ENCODE measurements at regions not wholly inside any gene's neighbourhood (a gene's known extent, or its start where the extent isn't known, plus 50 kb on each side); places are given as distances from the start of the nearest gene placed in this dataset.
"Not testable (repeated sequence)": the region's sequence is repeated elsewhere in the genome, so short reads cannot be mapped to it uniquely, and the experiment has no call there.

GRCh38 chr1:146826957-146827356 is 111.2 kb upstream of the NBPF12 start:
- H3K36me3 ChIP-seq (ENCODE audit: control insufficient read depth, insufficient read depth, low read length); H3K9me3 ChIP-seq (ENCODE audit: control insufficient read depth, low read length); H3K4me1 ChIP-seq (ENCODE audit: control insufficient read depth, insufficient read depth, low read length); H3K4me1 Mint-ChIP-seq; H3K9ac ChIP-seq (ENCODE audit: extremely low read depth, low read length, poor library complexity, severe bottlenecking); H3K4me3 Mint-ChIP-seq; DNase-seq; H3K4me3 ChIP-seq (ENCODE audit: low read length); H3K27ac Mint-ChIP-seq; H3K27me3 Mint-ChIP-seq (ENCODE audit: insufficient read depth); H3K27me3 ChIP-seq (ENCODE audit: control insufficient read depth, insufficient read depth, low read length, poor library complexity, severe bottlenecking); H3K9me3 Mint-ChIP-seq; H3K27ac ChIP-seq (ENCODE audit: low read depth, low read length); H3K36me3 Mint-ChIP-seq (ENCODE audit: low read depth): not testable (repeated sequence)
- no CpG with 5 or more reads among the region's 1 CpG for WGBS, 2 experiments (ENCODE audit: insufficient coverage in 1 of 2, insufficient read length in 1 of 2)

GRCh38 chr1:146794236-146794635 is 143.9 kb upstream of the NBPF12 start:
- DNase-seq; H3K36me3 ChIP-seq (ENCODE audit: control insufficient read depth, insufficient read depth, low read length); H3K27ac Mint-ChIP-seq; H3K4me3 Mint-ChIP-seq; H3K27ac ChIP-seq (ENCODE audit: low read depth, low read length); H3K9ac ChIP-seq (ENCODE audit: extremely low read depth, low read length, poor library complexity, severe bottlenecking); H3K4me3 ChIP-seq (ENCODE audit: low read length); H3K4me1 ChIP-seq (ENCODE audit: control insufficient read depth, insufficient read depth, low read length); H3K4me1 Mint-ChIP-seq; H3K36me3 Mint-ChIP-seq (ENCODE audit: low read depth); H3K27me3 ChIP-seq (ENCODE audit: control insufficient read depth, insufficient read depth, low read length, poor library complexity, severe bottlenecking); H3K9me3 Mint-ChIP-seq; H3K27me3 Mint-ChIP-seq (ENCODE audit: insufficient read depth); H3K9me3 ChIP-seq (ENCODE audit: control insufficient read depth, low read length): not testable (repeated sequence)
- WGBS, 2 experiments (ENCODE audit: insufficient coverage in 1 of 2, insufficient read length in 1 of 2), result 93 to 98% methylated on average over 11 to 15 of the region's 19 CpGs

- not testable (repeated sequence) for H3K4me3 ChIP-seq (ENCODE audit: low read length); H3K9ac ChIP-seq (ENCODE audit: extremely low read depth, low read length, poor library complexity, severe bottlenecking); H3K27me3 Mint-ChIP-seq (ENCODE audit: insufficient read depth); H3K9me3 ChIP-seq (ENCODE audit: control insufficient read depth, low read length); DNase-seq; H3K36me3 ChIP-seq (ENCODE audit: control insufficient read depth, insufficient read depth, low read length); H3K4me1 ChIP-seq (ENCODE audit: control insufficient read depth, insufficient read depth, low read length); H3K9me3 Mint-ChIP-seq; H3K27me3 ChIP-seq (ENCODE audit: control insufficient read depth, insufficient read depth, low read length, poor library complexity, severe bottlenecking); H3K27ac Mint-ChIP-seq; H3K4me3 Mint-ChIP-seq; H3K36me3 Mint-ChIP-seq (ENCODE audit: low read depth); H3K27ac ChIP-seq (ENCODE audit: low read depth, low read length); H3K4me1 Mint-ChIP-seq
- WGBS, 2 experiments (ENCODE audit: insufficient coverage in 1 of 2, insufficient read length in 1 of 2), result 93% methylated on average over 3 of the region's 5 CpGs; no CpG with 5 or more reads in 1 of the 2 experiments
Measured at GRCh38 chr1:146792725-146793124, 145.4 kb upstream of the NBPF12 start.

- not testable (repeated sequence) for H3K9me3 ChIP-seq (ENCODE audit: control insufficient read depth, low read length); H3K9ac ChIP-seq (ENCODE audit: extremely low read depth, low read length, poor library complexity, severe bottlenecking); H3K4me1 Mint-ChIP-seq; H3K27ac ChIP-seq (ENCODE audit: low read depth, low read length); H3K4me3 Mint-ChIP-seq; H3K36me3 ChIP-seq (ENCODE audit: control insufficient read depth, insufficient read depth, low read length); DNase-seq; H3K36me3 Mint-ChIP-seq (ENCODE audit: low read depth); H3K27me3 ChIP-seq (ENCODE audit: control insufficient read depth, insufficient read depth, low read length, poor library complexity, severe bottlenecking); H3K27ac Mint-ChIP-seq; H3K27me3 Mint-ChIP-seq (ENCODE audit: insufficient read depth); H3K4me1 ChIP-seq (ENCODE audit: control insufficient read depth, insufficient read depth, low read length); H3K9me3 Mint-ChIP-seq; H3K4me3 ChIP-seq (ENCODE audit: low read length)
- WGBS, 2 experiments (ENCODE audit: insufficient coverage in 1 of 2, insufficient read length in 1 of 2), result 100% methylated on average over 1 of the region's 3 CpGs; no CpG with 5 or more reads in 1 of the 2 experiments
Measured at GRCh38 chr1:146784212-146784940, 153.7 kb upstream of the NBPF12 start.

GRCh38 chr1:146781235-146781634 is 156.9 kb upstream of the NBPF12 start:
- H3K9me3 ChIP-seq (ENCODE audit: control insufficient read depth, low read length); H3K4me1 ChIP-seq (ENCODE audit: control insufficient read depth, insufficient read depth, low read length); H3K27ac ChIP-seq (ENCODE audit: low read depth, low read length); H3K4me3 Mint-ChIP-seq; H3K27ac Mint-ChIP-seq; H3K4me1 Mint-ChIP-seq; H3K27me3 Mint-ChIP-seq (ENCODE audit: insufficient read depth); H3K36me3 ChIP-seq (ENCODE audit: control insufficient read depth, insufficient read depth, low read length); H3K27me3 ChIP-seq (ENCODE audit: control insufficient read depth, insufficient read depth, low read length, poor library complexity, severe bottlenecking); H3K36me3 Mint-ChIP-seq (ENCODE audit: low read depth); H3K9me3 Mint-ChIP-seq; H3K9ac ChIP-seq (ENCODE audit: extremely low read depth, low read length, poor library complexity, severe bottlenecking); H3K4me3 ChIP-seq (ENCODE audit: low read length): not testable (repeated sequence)
- 77 to 96% methylated on average over 4 to 7 of the region's 7 CpGs for WGBS, 2 experiments (ENCODE audit: insufficient coverage in 1 of 2, insufficient read length in 1 of 2)
- peak; percentile 59 for DNase-seq

- H3K36me3 Mint-ChIP-seq (ENCODE audit: low read depth); H3K36me3 ChIP-seq (ENCODE audit: control insufficient read depth, insufficient read depth, low read length); H3K9me3 Mint-ChIP-seq; H3K27me3 ChIP-seq (ENCODE audit: control insufficient read depth, insufficient read depth, low read length, poor library complexity, severe bottlenecking); H3K4me3 ChIP-seq (ENCODE audit: low read length); H3K9me3 ChIP-seq (ENCODE audit: control insufficient read depth, low read length); DNase-seq; H3K4me1 Mint-ChIP-seq; H3K27me3 Mint-ChIP-seq (ENCODE audit: insufficient read depth); H3K27ac ChIP-seq (ENCODE audit: low read depth, low read length); H3K4me3 Mint-ChIP-seq; H3K27ac Mint-ChIP-seq; H3K4me1 ChIP-seq (ENCODE audit: control insufficient read depth, insufficient read depth, low read length); H3K9ac ChIP-seq (ENCODE audit: extremely low read depth, low read length, poor library complexity, severe bottlenecking): not testable (repeated sequence)
- 93% methylated on average over 3 of the region's 13 CpGs; no CpG with 5 or more reads in 1 of the 2 experiments for WGBS, 2 experiments (ENCODE audit: insufficient coverage in 1 of 2, insufficient read length in 1 of 2)
Measured at GRCh38 chr1:146777826-146778602, 160.1 kb upstream of the NBPF12 start.

GRCh38 chr1:146774988-146775387 is 163.1 kb upstream of the NBPF12 start:
- not testable (repeated sequence) for H3K27ac Mint-ChIP-seq; H3K27me3 ChIP-seq (ENCODE audit: control insufficient read depth, insufficient read depth, low read length, poor library complexity, severe bottlenecking); H3K4me1 ChIP-seq (ENCODE audit: control insufficient read depth, insufficient read depth, low read length); H3K36me3 Mint-ChIP-seq (ENCODE audit: low read depth); H3K9me3 ChIP-seq (ENCODE audit: control insufficient read depth, low read length); H3K9ac ChIP-seq (ENCODE audit: extremely low read depth, low read length, poor library complexity, severe bottlenecking); H3K4me3 Mint-ChIP-seq; DNase-seq; H3K4me1 Mint-ChIP-seq; H3K9me3 Mint-ChIP-seq; H3K4me3 ChIP-seq (ENCODE audit: low read length); H3K27ac ChIP-seq (ENCODE audit: low read depth, low read length); H3K36me3 ChIP-seq (ENCODE audit: control insufficient read depth, insufficient read depth, low read length)
- WGBS, 2 experiments (ENCODE audit: insufficient coverage in 1 of 2, insufficient read length in 1 of 2), result no CpG with 5 or more reads among the region's 6 CpGs
- peaks cover 17% of the 10 kb centered on the region for H3K27me3 Mint-ChIP-seq (ENCODE audit: insufficient read depth)
